ENCODE measurements at regions not wholly inside any gene's neighbourhood (a gene's known extent, or its start where the extent isn't known, plus 50 kb on each side); places are given as distances from the start of the nearest gene placed in this dataset.

GRCh38 chr10:60517805-60518204 lies 128.1 kb upstream of the ANK3 start:
- TF ChIP-seq CTCF (optimal IDR thresholded peaks at IDR 0.05 in 1 of 3, IDR thresholded peaks at IDR 0.05 in 1 of 3, conservative IDR thresholded peaks at IDR 0.05 in 1 of 3; ENCODE audit: extremely low read depth in 1 of 3, insufficient read depth in 2 of 3, low read length in 3 of 3) (no peak), EZH2 (IDR thresholded peaks at IDR 0.05; ENCODE audit: low read length) (no peak)
